SIG-M5 treated with dmso at 0.1 percent for 504 hours (cell line): ENCODE measurements at regions not wholly inside any gene's neighbourhood (a gene's known extent, or its start where the extent isn't known, plus 50 kb on each side); places are given as distances from the start of the nearest gene placed in this dataset.
"Not testable (repeated sequence)": the region's sequence is repeated elsewhere in the genome, so short reads cannot be mapped to it uniquely, and the experiment has no call there.

ENCODE experiments used
- DNase-seq: peaks from one replicate; lab custom pipeline; 2025; ENCODE audit not compliant: unreplicated experiment; lab: John Stamatoyannopoulos, UW

DNA sequence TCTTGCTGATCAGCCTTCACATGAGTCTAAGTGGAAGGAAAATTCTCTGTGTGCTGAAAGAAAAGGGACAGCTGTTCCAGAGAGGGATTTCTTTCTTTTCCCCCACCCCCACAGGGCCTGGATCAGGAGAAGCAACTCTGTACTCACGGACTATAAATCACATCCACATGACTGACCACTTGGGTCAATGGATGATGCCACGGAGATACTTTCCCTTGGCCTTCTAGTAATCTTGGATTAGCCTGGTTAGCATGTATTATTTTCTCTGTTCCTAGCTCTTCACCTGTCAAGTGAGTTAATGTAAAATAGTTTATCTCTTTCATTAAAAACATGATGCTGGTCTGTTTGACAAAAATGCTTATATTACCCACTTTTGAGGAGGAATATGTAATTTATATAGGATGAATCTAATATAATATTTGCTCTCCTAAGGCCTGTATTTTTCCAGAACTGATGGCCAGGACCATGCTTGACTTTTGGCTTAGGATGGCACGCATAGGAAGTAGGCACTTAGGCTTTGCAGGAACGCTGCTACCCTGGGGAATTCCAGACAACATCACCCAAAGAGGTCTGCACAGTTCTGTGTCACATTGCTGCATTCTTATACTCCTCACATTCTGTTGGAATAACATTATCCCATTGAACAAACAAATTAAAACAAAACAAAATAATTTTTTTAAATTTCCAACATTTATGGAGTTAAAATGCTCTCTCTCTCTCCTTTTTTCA, 892.1 kb downstream of the TLE1 start:
- DNase-seq: no peak

DNA sequence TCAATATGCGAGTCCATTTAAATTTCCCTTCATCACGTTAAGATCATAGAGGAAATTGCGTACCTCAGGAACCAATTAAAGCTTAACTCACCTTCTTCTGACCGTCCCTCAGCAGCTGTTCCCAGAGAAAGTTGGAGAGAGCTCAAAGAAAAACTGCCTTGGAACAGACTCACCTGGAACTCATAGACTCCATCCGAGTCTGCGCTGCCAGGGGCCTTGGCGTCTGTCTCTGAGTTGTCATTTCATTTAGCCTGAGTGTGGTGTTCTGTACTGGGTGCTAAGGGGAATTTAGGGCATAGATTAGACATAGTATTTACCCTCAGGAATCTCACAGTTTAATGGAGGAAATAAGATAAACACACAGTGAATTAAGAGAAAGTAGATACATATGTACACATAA, 892.7 kb downstream of the TLE1 start:
- DNase-seq: no peak

DNA sequence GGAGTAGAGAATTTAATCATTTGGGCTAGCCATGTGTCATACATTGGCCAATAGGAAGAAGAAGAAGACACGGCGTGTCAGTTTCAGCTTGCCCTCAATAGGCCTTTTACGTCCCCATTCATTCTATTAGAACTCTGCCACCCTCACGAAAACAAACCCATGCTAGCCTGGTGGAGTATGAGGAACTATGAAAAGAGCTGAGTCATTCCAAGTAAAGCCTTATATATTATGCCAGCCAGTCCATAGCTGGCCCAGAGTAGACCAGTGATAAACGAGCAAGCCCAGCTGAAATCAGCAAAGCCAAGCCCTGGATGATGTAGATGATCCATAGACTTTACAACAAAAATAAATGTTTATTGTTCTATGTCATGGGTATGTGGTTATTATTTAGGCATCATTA, 895.1 kb downstream of the TLE1 start:
- DNase-seq: peak; percentile 1

DNA sequence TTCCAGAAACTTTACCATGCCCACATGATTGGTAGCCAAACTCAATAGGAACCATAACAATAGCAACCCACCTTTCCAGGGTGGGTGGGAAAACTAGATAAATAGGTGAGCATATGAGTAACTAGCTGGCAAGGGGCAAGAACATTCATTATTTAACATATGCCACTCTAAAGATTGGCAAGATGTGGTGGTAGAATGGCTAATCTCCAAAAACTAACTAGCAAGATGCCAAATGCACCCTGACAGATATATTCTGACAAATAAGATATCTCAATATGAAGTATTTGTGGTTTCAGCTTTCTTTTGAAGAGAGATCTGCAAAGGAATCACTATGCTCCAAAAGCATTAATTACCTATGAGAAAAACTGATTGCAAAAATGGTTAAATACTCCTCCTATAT, 895.6 kb downstream of the TLE1 start:
- DNase-seq: no peak

DNA sequence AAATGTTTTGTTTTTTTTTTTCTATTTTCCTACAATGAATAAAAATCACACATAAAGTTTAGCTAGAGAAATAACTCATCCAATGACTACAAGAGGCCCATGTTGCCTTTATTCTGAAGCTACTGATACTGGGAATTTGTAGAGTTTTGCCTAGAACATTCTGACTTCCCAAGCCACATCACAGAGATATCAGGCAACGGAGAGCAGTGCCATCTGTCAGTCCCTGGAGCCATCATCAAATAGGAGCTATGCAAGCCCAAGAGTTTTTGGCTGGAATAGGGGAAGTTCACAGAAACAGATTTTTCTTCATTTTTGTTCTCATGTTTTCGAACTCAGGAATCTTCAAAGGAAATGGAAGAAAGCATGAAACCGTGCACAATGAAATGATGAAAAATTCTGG, 896.6 kb downstream of the TLE1 start:
- no peak for DNase-seq

DNA sequence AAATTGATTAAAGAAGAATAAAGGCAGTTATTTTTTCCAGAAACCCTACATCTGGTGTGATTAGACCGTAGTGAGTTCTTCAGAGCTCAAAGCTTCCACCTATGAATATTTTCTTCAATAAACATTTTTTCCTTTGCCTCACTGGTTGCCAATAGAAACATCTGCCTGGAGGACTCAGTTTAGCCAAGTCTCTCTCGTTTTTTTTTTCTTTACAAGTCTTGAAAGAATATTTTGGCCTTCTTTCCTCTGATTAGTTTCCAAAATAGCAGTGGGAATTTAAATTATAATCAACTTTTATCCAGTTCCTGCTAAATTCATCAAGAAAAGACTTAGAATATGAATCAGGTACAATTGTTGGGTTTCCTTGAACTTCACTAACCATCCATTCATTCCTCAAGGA, 897.5 kb downstream of the TLE1 start:
- DNase-seq: no peak

DNA sequence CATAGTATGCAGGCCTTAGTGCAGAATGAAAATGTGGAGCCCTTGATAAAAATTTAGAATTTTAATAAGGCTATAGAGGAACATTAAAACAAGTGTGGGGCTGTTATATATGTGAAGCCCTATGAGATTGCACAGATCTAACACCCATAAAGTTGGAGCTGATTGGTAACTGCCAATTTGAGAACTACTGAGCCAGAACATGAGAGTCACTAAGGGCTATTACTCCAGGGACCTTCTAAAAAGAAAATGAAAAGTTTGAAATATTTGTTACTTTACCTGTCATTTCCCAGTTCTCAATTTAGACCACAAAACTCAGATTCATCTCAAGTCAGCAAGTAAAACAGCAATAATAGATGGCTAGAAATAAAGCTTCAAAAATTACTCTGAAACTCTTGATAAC, 898.6 kb downstream of the TLE1 start:
- no peak for DNase-seq

DNA sequence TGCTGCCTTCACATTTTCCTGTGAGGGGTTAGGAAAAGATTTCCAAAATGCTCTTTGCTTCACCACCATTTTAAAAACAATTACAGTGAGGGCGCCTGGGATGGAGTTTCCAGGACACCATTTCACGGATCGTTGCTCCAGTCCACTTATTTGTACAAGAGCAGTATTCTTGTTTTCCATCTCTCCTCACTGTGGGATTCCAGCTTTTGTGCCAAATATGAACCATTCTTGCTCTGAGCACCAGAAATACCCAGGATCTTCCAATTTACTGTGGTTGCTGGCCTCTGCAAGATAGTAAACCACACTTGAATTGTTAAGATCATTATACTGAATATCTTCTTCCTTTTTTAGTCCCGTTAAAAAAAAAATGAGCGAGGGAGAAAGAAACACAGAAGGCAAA, 899.5 kb downstream of the TLE1 start:
- no peak for DNase-seq

DNA sequence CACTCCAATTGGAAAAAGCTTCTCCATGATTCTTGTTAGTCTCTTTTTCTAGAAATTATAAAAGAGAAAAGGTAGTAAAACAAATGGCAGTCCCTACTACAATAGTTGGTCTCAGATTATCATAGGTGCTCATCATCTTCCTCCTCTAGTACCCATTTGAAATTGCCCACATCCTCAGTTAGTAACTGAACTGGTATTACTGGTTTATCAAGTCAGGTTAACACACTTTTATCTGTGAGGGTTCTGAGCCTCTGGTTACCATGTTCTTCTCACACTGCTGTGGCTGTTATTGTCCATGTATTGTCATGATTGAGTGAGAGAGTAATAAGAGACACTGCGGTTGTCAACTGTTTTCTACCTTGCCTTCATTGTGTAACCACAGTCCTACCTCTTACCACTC, 901.7 kb downstream of the TLE1 start:
- DNase-seq: peak; percentile 7

DNA sequence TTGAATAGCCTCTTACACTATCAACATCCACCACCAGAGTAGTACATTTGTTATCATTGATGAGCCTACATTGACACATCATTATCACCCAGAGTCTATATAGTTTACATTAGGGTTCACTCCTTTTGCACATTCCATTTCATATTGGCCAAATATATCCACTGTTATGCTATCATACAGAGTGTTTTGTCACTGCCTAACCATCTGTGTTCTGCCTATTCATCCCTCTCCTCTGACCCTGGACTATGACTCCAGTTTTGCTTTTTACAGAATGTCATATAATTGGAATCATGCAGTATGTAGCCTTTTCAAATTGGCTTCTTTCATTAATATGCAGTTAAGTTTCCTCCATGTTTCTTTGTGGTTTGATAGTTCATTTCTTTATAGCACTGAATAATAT, 904.7 kb downstream of the TLE1 start:
- DNase-seq: no peak

DNA sequence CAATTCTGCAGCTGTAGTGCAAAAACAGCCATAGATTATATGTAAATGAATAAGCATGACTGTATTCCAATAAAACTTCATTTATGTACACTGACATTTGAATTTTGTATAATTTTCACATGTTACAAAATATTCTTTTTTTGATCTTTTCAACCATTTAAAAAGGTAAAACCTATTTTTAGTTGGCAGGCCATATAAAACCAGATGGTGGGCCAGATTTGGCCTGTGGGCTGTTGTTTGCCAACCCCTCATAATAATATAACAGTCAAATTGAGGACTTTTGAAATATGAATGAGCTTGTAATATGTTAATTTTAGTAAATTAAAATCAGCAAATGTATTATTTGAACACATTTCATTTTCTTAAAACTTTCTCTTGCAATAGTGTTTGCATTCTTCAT, 913.4 kb downstream of the TLE1 start:
- no peak for DNase-seq

DNA sequence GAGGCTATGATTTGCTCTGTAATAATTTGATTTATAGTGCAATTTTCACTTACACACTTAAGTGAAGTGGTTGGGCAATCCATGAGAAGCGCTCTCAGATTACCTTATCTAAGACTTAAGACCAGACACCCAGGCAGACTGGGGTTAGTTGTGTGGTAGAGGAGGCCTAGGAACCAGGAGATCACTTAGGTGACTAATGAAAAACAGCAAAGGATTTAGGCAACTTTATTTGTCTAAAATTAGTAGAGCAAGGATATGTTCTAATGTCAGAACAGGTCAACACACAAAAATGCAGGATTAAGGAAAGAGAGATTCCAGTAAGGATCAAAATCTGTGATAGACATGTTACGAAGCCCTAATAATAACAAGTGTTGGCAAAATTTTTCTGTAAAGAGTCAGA, 913.8 kb downstream of the TLE1 start:
- DNase-seq: no peak

DNA sequence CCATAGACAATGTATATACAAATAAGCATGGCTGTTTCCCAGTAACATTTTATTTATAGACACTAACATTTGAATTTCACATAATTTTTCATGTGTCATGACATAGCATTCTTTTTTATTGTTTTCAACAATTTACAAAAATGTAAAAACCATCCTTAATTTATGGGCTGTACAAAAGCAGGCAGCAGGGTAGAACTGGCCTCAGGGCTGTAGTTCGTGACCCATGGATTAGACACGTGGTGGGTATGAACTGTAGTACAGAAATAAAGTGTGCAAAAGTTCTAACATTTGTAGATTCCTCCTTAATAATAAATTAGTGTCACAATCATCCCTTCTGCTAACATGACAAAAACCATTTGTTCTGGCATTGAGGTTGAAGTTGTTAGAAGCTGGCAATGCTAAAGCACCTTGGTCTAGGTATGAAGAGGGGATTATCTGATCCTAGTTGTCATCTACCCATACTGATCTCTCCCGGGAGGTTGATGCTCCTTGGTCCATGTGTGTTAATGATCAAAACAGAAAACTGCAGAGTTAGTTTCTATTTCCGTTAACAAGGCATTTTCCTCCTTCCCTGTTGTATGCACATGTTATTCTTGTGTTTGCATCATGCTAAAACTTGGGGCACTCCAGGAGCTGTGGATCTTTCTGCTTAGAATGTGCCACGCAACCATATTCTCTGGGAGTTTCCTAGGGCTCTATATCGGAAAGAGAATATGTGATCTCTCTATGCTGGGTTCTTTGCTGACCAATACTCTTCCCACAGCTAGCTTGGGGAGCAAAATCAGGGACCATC, 917.6 kb downstream of the TLE1 start:
- no peak for DNase-seq

DNA sequence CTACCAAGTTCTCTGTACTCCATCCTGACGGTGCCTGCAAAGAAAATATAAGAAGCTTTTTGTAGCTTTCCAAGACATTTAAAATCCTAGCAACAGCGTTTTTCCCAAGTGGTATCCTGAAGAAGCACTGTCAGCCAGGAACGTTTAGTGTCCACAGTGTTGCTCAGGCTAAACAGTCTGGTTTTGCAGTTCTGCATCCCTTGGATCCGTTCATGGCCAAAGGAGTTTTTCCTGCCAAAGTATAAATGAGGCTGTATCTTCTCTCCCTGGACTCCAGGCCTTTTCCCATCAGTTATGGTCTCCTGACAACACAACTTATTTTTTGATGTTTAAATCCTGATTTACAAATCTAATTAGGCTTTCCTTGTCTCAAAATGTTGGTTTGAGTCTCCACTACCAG, 925.8 kb downstream of the TLE1 start:
- no peak for DNase-seq

DNA sequence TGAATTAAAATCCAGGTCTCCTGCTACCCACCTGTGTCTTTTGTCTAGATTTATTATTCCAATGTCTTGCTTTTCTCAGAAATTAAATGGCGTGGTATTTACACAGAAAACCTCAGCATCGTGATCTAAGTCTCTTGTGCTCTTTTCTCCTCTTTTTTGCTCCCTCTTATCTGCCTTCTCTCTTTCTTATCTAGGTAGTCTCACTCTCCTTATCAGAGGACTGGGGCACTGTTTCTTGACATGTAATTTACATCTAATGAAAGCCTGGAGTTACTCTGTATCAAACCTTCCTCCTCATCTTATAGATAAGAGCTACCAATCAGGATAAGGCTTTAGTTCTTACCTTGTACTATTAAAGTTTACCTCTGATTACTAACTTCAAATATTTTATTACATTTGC, 933.8 kb downstream of the TLE1 start:
- no peak for DNase-seq

DNA sequence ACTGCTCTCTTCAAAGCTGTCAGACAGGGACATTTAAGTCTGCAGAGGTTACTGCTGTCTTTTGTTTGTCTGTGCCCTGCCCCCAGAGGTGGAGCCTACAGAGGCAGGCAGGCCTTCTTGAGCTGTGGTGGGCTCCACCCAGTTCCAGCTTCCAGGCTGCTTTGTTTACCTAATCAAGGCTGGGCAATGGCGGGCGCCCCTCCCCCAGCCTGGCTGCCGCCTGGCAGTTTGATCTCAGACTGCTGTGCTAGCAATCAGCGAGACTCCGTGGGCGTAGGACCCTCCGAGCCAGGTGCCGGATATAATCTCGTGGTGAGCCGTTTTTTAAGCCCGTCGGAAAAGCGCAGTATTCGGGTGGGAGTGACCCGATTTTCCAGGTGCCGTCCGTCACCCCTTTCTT, 942.3 kb downstream of the TLE1 start:
- not testable (repeated sequence) for DNase-seq

DNA sequence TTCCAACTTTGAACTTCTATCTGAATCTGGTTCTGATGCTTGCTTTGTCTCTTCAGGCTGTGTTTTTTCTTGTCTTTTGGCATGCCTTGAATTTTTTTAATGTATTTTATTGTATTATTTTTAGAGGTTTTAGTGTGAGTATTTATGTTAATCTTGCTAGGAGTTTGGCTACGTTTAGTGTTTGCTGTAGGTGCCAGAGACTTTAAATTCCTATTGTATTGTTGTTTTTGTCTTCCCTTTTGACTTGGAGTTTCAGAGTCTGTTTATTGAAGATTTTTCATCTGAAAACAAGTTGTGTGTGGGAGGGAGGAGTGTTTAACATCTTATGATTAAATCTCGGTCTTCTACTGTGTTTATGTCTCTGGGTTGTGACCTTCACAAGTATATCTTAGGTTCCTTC, 956.8 kb downstream of the TLE1 start:
- no peak for DNase-seq

DNA sequence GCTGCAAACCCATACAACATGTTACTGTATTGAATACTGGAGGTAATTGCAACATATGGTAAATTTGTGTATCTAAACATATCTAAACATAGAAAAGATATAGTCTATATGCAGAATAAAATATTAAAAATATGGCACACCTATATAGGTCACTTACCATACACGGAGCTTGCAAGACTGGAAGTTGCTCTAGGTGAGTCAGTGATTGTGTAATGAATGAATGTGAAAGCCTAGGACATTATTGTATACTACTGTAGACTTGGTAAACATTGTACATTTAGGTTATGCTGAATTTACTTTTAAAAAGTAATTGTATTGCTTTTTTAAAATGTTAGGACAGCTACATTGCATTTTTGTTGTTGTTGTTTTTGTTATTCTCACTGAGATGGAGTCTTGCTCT, 968.8 kb downstream of the TLE1 start:
- DNase-seq: no peak

DNA sequence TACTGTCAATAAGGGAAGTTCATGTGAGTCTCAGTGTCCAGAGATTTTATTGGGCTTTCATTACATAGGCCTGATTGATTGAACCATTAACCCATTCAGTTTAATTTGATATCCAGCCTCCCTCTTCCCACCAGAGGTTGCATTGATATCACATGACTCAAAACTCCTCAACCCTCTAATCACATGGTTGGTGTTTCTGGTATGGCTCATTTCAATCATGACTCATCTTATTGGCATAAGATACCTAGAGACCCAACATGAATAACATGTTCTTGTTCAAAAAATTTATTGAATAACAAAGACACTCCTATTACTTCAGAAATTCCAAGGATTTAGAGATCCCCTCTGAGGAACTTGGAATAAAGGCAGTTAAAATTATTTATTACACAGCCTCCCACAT, 982.2 kb downstream of the TLE1 start:
- DNase-seq: no peak

DNA sequence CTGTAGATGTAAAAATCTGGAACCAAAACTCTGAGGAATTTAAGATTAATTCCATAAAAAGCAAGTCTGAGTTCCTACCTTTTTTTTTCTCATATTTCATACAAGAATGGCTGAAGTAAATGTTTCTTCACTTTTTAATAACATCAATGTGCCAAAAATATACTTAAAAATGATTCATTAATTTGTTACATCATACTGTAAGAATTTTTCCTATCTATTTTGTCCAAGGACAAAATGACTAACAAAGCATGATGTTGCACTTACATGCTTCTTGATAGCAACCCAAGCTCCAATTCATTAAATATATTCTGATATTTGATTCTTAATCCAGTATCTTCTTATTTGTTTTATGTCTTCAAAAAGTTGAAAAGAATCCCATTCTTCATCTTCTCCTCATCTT, 988.3 kb downstream of the TLE1 start:
- no peak for DNase-seq

DNA sequence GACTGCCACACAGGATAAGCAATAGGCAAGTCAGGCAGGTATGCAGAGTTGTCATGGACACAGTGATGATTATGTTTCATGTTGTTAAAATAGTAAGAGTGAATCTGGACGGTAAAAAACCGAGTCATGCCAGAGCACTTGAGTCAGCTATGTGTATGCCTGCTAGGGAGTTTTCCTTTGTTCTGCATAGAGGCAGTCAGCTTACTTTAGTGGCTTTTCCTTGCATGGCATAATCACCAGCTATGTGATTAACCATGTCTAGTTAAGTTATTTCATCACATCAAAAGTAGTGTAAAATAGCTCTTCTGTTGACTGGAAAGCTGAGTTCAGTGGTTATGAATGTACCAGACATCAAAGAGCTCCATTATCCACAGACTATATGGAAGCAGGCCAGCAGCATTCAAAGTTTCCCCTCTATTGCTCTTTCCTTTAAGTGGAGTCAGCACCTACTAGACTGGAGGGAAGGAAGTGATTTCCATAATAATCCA, 989.8 kb downstream of the TLE1 start:
- no peak for DNase-seq

DNA sequence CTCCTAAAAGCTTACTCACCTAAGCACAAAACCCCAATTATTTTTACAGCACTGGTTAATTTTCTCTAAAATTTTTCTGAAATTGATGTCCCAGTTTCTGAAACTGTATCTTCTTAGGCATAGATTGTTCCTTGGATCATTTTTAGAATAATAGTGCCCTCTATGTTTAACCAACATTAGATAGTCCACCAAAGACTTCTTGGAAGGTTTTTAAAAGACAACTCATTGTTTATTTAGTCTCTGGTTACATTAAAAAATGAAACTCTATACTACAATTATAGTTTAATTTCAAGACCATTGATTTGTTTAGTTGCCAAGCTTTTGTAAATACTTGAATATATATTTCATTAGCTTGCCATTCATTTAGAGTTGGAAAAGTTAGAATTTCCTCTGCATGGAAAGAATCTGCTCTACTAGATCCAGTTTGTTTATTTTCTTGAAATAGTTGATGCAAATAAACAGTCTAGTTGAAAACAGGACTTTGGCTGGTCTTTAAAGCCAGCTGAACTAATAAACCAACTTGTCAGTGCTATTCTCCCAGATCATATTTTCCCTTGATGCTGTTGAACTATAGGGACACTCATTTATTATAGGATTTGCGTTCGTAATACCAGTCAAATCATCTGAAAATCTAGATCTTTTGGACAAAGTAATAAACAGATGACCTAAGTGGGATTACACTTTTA, 990.5 kb downstream of the TLE1 start:
- no peak for DNase-seq
